ENCODE measurements at regions not wholly inside any gene's neighbourhood (a gene's known extent, or its start where the extent isn't known, plus 50 kb on each side); places are given as distances from the start of the nearest gene placed in this dataset.

- H2AFZ ChIP-seq (ENCODE audit: low read depth, low read length, severe bottlenecking): no peak overlapping the region
Measured at GRCh38 chr3:146783446-146783845, 178.3 kb upstream of the PLSCR5 start.

GRCh38 chr3:146781606-146782005 is 176.5 kb upstream of the PLSCR5 start:
- Histone ChIP-seq H4K20me1 (ENCODE audit: low read depth, low read length) (no peaks in the 10 kb centered on the region), H3K4me3 (ENCODE audit: insufficient read depth, low read length, poor library complexity, severe bottlenecking) (no peak overlapping the region), H2AFZ (ENCODE audit: low read depth, low read length, severe bottlenecking) (no peak overlapping the region), H3K36me3 (ENCODE audit: low read length) (no peaks in the 10 kb centered on the region), H3K9me3 (ENCODE audit: insufficient read depth, low read length) (no peaks in the 10 kb centered on the region), H3K27ac (ENCODE audit: low read depth, low read length) (no peak overlapping the region), H3K79me2 (ENCODE audit: insufficient read depth, low read length) (no peaks in the 10 kb centered on the region), H3F3A (ENCODE audit: insufficient read depth) (no peaks in the 10 kb centered on the region), H3K9ac (ENCODE audit: low read length) (no peak overlapping the region), H3K4me2 (ENCODE audit: low read depth, low read length, poor library complexity, severe bottlenecking) (no peak overlapping the region), H3K9me2 (replicated peaks; ENCODE audit: insufficient read depth, low read length) (no peaks in the 10 kb centered on the region), H3K27me3 (ENCODE audit: low read length) (no peaks in the 10 kb centered on the region)
- TF ChIP-seq CTCF (IDR thresholded peaks at IDR 0.05; ENCODE audit: insufficient read depth, low read length, poor library complexity, severe bottlenecking): no peak
- no peak for TF ChIP-seq EZH2phosphoT487 (conservative IDR thresholded peaks at IDR 0.05; ENCODE audit: low read length)

More at GRCh38 chr3:146783446-146783845, 178.3 kb upstream of the PLSCR5 start:
- TF ChIP-seq EZH2phosphoT487 (conservative IDR thresholded peaks at IDR 0.05; ENCODE audit: low read length) (no peak), CTCF (IDR thresholded peaks at IDR 0.05; ENCODE audit: insufficient read depth, low read length, poor library complexity, severe bottlenecking) (no peak)
- H3K4me3 ChIP-seq (ENCODE audit: insufficient read depth, low read length, poor library complexity, severe bottlenecking): no peak overlapping the region
- no peaks in the 10 kb centered on the region for H4K20me1 ChIP-seq (ENCODE audit: low read depth, low read length)
- H3K79me2 ChIP-seq (ENCODE audit: insufficient read depth, low read length): no peaks in the 10 kb centered on the region
- no peaks in the 10 kb centered on the region for H3K9me2 ChIP-seq (replicated peaks; ENCODE audit: insufficient read depth, low read length)
- H3K9ac ChIP-seq (ENCODE audit: low read length): no peak overlapping the region
- no peak overlapping the region for H3K4me2 ChIP-seq (ENCODE audit: low read depth, low read length, poor library complexity, severe bottlenecking)
- H3K36me3 ChIP-seq (ENCODE audit: low read length): no peaks in the 10 kb centered on the region
- no peaks in the 10 kb centered on the region for H3F3A ChIP-seq (ENCODE audit: insufficient read depth)
- H3K27ac ChIP-seq (ENCODE audit: low read depth, low read length): no peak overlapping the region
- no peaks in the 10 kb centered on the region for H3K9me3 ChIP-seq (ENCODE audit: insufficient read depth, low read length)
- H3K27me3 ChIP-seq (ENCODE audit: low read length): no peaks in the 10 kb centered on the region

- TF ChIP-seq EZH2phosphoT487 (conservative IDR thresholded peaks at IDR 0.05; ENCODE audit: low read length) (no peak), CTCF (IDR thresholded peaks at IDR 0.05; ENCODE audit: insufficient read depth, low read length, poor library complexity, severe bottlenecking) (no peak)
- H3K36me3 ChIP-seq (ENCODE audit: low read length): no peaks in the 10 kb centered on the region
- H3K27ac ChIP-seq (ENCODE audit: low read depth, low read length): no peak overlapping the region
- no peaks in the 10 kb centered on the region for H3K9me3 ChIP-seq (ENCODE audit: insufficient read depth, low read length)
- H3K4me3 ChIP-seq (ENCODE audit: insufficient read depth, low read length, poor library complexity, severe bottlenecking): no peak overlapping the region
- H4K20me1 ChIP-seq (ENCODE audit: low read depth, low read length): no peaks in the 10 kb centered on the region
- no peaks in the 10 kb centered on the region for H3F3A ChIP-seq (ENCODE audit: insufficient read depth)
- H3K4me2 ChIP-seq (ENCODE audit: low read depth, low read length, poor library complexity, severe bottlenecking): no peak overlapping the region
- no peaks in the 10 kb centered on the region for H3K27me3 ChIP-seq (ENCODE audit: low read length)
- no peaks in the 10 kb centered on the region for H3K79me2 ChIP-seq (ENCODE audit: insufficient read depth, low read length)
- H3K9ac ChIP-seq (ENCODE audit: low read length): no peak overlapping the region
- no peaks in the 10 kb centered on the region for H3K9me2 ChIP-seq (replicated peaks; ENCODE audit: insufficient read depth, low read length)
- H2AFZ ChIP-seq (ENCODE audit: low read depth, low read length, severe bottlenecking): no peak overlapping the region
Measured at GRCh38 chr3:146781059-146781458, 175.9 kb upstream of the PLSCR5 start.
